GM03348 (cell line): ENCODE measurements at regions not wholly inside any gene's neighbourhood (a gene's known extent, or its start where the extent isn't known, plus 50 kb on each side); places are given as distances from the start of the nearest gene placed in this dataset.
A peak's percentile ranks its signal among the peaks of the same experiment; 100 is the strongest.

Experiments used
- DNase-seq: peaks from one replicate; pipeline ENCODE4 v3.0.0; 2012; ENCODE audit warnings: low spot score

DNA sequence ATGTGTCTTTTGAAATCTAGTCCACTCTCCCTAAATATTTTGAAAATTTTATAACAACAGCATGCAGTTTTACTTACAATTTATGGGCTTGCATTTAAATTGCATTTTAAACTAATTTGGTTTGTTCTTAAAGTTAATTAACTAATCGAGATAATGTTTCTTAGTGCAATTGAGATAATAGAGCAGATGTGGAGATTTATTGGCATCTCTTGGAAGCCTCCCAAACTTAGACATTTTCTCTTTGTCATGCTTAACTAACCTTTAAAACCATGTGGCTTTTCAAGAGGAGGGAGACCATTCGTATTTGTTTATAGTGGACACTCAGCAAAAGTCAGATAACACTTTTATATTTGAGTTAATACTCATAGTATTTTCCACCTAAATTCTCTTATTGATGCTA, 887.0 kb upstream of the CELF2 start:
- no peak for DNase-seq

GRCh38 chr10:10132009-10132408, 885.7 kb upstream of the CELF2 start:
- DNase-seq: no peak

DNA sequence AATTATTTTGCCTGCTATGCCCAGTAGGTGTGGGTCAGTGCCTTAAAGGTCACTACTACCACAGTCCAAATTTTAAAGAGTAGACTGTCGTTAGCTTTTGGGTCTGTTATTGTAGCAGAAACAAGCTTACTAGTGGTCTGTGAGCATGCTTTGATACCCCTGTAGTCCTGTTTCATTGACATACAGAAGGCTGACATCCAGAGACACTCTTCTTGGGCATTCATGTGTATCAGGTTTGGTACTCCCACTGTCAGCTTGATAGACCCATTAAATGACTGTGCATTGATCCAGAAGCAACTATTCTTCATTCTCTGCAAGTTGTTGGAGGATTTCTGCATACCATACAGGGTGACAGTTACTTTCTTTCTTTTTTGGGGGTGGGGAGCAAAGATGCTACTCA, 884.4 kb upstream of the CELF2 start:
- no peak for DNase-seq

GRCh38 chr10:10138685-10139084, 879.0 kb upstream of the CELF2 start:
- no peak for DNase-seq

GRCh38 chr10:10141782-10142382, 875.8 kb upstream of the CELF2 start:
- DNase-seq: no peak

DNA sequence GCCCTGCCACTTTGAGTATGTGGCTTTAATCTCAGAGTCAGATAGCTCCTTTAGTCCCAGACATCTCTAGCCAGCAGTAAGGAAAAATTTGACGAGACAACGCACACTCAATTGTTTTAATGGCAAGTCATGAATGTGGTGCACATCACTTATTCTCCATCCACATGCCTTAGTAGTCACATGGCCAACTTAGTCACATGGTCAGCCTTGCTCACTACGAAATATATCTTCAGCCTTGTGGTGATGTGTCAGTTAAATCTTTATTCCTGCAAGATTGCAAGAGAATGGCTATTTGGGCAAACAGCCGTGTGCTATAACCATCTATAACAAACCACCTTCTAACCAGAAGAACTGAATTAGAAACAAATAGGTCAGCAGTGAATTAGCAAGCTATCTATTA, 871.1 kb upstream of the CELF2 start:
- DNase-seq: no peak

GRCh38 chr10:10149899-10150298, 867.8 kb upstream of the CELF2 start:
- no peak for DNase-seq

DNA sequence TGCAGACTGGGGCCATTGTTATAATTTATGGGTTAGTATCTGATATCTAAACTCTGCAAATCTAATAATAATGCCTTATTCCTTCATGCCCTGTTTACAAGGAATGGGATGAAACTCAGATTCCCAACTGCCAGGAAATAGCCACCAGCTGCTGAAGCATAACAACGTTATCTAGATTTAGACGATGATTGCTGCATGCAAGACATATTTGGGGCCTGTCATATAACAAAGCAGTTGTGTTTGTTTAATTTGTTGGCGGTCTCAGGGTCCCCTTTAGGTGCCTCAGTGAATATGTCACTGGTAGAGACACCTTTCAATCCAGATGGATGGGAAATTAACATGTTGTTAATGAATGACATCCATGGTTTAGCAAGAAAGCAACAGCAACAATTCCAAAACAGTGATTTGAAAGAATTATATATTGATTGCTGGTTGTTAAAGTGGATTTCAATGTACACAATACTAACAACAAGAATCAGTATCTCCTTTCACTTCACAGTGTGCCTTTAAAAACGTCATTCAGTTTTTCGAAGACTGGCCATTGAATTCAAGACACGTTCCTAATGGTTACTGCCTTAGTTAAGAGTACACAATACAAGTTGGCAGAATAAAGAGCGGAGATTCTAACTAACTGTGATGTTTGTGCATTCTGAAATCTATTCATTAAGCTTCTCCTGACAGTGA, 860.6 kb upstream of the CELF2 start:
- DNase-seq: no peak

GRCh38 chr10:10160821-10161312, 856.8 kb upstream of the CELF2 start:
- DNase-seq: no peak

GRCh38 chr10:10164848-10165247, 852.8 kb upstream of the CELF2 start:
- no peak for DNase-seq

GRCh38 chr10:10165415-10165814, 852.3 kb upstream of the CELF2 start:
- DNase-seq: no peak

- no peak for DNase-seq
These were observed 839.2 kb upstream of the CELF2 start for GRCh38 chr10:10178476-10178875.

GRCh38 chr10:10193848-10194247, 823.8 kb upstream of the CELF2 start:
- DNase-seq: no peak

DNA sequence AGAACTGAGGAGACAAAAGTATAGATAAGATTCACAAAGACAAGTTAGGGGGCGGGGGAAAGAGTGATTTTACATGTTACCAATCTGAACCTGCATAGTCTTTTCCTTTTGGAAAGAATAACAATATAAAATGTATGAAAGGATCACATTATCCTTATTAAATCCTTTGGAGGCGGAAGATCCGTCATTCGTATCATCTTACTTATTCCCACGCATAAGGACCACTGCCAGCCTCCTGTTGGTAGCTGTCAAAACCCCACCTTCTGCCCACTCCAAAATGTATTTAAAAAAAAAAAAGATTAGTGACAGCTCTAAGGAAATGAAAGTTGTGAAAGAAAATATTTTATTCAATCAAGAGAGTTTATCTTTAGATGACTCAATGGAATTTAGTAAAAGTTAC, 821.0 kb upstream of the CELF2 start:
- DNase-seq: no peak

- no peak for DNase-seq
These were observed 820.2 kb upstream of the CELF2 start for GRCh38 chr10:10197423-10197822.

GRCh38 chr10:10198363-10198762, 819.3 kb upstream of the CELF2 start:
- DNase-seq: no peak

DNA sequence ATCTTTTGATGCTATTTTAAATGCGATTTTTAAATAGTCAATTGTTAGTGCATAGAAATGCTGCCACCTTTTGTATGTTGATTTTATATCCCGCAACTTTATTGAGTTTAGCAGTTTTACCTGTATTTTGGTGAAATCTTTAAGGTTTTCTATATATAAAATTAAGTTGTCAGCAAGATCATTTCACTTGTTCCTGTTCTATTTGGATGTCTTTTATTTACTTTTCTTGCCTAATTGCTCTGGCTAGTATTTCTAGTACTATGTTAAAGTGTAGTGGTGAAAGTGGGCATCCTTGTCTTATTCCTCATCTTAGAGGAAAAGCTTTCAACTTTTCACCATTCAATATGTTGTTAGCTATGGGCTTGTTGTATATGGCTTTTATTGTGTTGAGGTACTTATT, 813.3 kb upstream of the CELF2 start:
- no peak for DNase-seq

GRCh38 chr10:10205906-10206305, 811.8 kb upstream of the CELF2 start:
- no peak for DNase-seq

- no peak for DNase-seq
These were observed 810.1 kb upstream of the CELF2 start for GRCh38 chr10:10207538-10207937.

DNA sequence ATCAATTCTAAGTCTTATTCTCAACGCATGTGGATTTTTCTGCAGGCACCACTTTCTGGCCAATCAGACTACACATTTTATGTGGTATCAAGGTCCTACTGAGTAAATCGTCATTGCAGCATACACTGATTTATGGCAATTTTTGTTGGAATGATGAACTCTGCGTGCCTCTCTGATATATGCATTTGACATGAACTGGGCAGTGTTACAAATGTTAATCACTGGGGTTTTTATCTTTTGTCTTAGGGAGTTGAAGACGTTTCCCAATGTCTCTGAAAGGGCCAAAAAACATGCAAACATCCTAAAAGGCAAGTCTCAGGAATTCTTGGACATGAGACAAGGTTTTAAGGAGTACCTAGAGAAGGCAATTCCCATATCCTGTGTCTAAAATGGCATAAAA, 809.5 kb upstream of the CELF2 start:
- DNase-seq: no peak

DNA sequence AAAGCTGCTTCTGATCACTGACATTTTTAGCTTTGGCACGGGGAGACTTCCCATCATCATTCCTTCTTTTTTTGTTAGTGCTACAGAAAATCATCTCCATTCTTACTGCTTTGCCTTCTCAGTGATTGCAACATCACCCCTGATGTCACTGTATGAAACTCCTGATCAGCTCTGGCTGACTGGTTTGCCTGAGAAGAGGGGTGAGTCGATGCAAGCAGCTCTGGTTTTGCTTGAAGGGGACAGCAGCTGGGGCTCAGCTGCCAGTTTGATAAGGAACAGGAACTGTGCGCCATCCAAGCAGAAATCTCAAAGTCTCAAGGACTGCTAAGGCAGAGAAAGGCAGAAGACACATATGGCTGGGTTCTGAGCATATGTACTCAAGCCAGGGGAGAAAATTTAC, 808.5 kb upstream of the CELF2 start:
- DNase-seq: peak; percentile 5

GRCh38 chr10:10211409-10211808, 806.3 kb upstream of the CELF2 start:
- no peak for DNase-seq

DNA sequence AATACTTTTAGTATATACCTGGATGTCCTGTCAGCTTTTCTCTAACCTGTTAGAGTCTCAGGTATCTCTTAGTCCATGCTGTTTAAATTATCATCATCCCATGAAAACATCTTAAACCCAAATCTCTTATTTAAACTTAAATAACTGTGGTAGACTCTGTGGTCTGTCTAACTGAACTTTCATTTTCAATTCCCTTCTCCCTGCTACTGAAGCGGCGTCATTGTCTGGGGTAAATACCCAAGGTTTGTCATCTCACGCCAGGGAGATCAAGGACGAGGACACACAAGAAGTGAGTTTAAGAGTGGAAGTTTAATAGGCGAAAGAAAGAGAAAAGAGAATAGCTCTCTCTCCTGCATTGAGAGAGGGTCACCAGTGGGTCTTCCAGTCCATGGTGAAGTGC, 804.4 kb upstream of the CELF2 start:
- no peak for DNase-seq

DNA sequence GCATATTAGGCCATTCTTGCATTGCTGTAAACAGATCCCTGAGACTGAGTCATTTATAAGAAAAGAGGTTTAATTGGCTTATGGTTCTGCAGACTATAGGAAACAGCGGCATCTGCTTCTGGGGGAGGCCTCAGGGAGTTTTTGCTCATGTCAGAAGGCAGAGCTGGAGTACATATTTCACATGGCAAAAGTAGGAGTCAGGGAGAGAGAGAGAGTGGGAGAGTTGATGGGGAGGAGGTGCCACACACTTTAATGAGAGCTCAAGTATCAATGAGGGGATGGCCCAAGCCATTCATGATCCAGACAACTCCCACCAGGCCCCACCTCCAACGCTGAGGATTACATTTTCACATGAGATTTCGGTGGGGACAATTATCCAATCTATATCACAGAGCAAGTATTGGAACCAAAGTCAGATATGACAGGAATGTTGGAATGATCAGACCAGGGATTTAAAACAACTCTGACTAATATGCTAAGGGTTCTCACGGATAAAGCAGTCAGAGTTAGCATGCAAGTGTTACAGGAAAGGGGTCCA, 795.3 kb upstream of the CELF2 start:
- no peak for DNase-seq
